ENCODE measurements at regions not wholly inside any gene's neighbourhood (a gene's known extent, or its start where the extent isn't known, plus 50 kb on each side); places are given as distances from the start of the nearest gene placed in this dataset.
"Not testable (repeated sequence)": the region's sequence is repeated elsewhere in the genome, so short reads cannot be mapped to it uniquely, and the experiment has no call there.

DNA sequence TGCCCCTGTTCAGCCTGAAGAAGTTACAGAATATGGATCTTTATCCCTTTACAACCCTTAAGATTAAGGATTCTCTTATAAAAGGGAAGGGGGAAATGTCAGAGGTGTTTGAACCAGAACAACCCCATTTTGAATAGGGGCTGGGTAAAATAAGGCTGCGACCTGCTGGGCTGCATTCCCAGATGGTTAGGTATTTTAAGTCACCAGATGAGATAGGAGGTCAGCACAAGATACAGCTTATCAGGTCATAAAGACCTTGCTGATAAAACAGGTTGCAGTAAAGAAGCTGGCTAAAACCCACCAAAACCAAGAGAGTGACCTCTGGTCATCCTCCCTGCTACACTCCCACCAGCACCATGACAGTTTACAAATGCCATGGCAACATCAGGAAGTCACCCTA is 110.8 kb downstream of the EIF4E start:
- not testable (repeated sequence) for TF ChIP-seq POLR2A, POLR2AphosphoS5 (IDR thresholded peaks at IDR 0.05)

Data from prostate gland (tissue), 1 donor.